Ishikawa (cell line): ENCODE measurements at regions not wholly inside any gene's neighbourhood (a gene's known extent, or its start where the extent isn't known, plus 50 kb on each side); places are given as distances from the start of the nearest gene placed in this dataset.

Experiments used
- CEBPB ChIP-seq: IDR thresholded peaks from 2 replicates; pipeline ENCODE4 v1.6.1; 2012
- NFIC ChIP-seq: IDR thresholded peaks from 2 replicates; pipeline ENCODE4 v1.6.1; 2012

GRCh38 chr7:155205368-155206317, 92.0 kb upstream of the INSIG1 start:
- peak; percentile 47 for TF ChIP-seq NFIC
- no peak for TF ChIP-seq CEBPB
